Astrocyte (in vitro differentiated cells and primary cell): ENCODE measurements at regions not wholly inside any gene's neighbourhood (a gene's known extent, or its start where the extent isn't known, plus 50 kb on each side); places are given as distances from the start of the nearest gene placed in this dataset.

Experiments
- CTCF ChIP-seq: IDR thresholded peaks from 2 replicates; pipeline ENCODE4 v1.5.1; 2011; ENCODE audit warnings: low read depth, mild to moderate bottlenecking, inconsistent platforms, low read length, moderate library complexity; ENCODE audit not compliant: insufficient read depth
- EZH2 ChIP-seq: IDR thresholded peaks from 2 replicates; pipeline ENCODE4 v1.6.1; 2012; ENCODE audit warnings: mild to moderate bottlenecking, low read length, inconsistent platforms; ENCODE audit not compliant: insufficient read depth

- TF ChIP-seq CTCF: no peak
- no peak for TF ChIP-seq EZH2
Observed at GRCh38 chr6:81682235-81682795, 70.2 kb downstream of the TENT5A start.
